HFFc6 (cell line): ENCODE measurements at regions not wholly inside any gene's neighbourhood (a gene's known extent, or its start where the extent isn't known, plus 50 kb on each side); places are given as distances from the start of the nearest gene placed in this dataset.

Experiments used
- DNase-seq: peaks from one replicate; pipeline ENCODE4 v3.0.0-alpha.2; 2018
- H3K27ac Mint-ChIP-seq: 2 replicates; pipeline ENCODE4 v1.8.0; 2020; ENCODE audit warnings: mild to moderate bottlenecking, mixed read lengths
- H3K27me3 Mint-ChIP-seq: 2 replicates; pipeline ENCODE4 v1.8.0; 2021; ENCODE audit warnings: mild to moderate bottlenecking, moderate library complexity, mixed read lengths; ENCODE audit not compliant: insufficient read depth
- H3K36me3 Mint-ChIP-seq: 2 replicates; pipeline ENCODE4 v1.8.0; 2021; ENCODE audit warnings: low read depth, mixed read lengths
- H3K4me1 Mint-ChIP-seq: 2 replicates; pipeline ENCODE4 v1.8.0; 2020; ENCODE audit warnings: low read depth, mixed read lengths
- H3K4me3 Mint-ChIP-seq: 2 replicates; pipeline ENCODE4 v1.8.0; 2020; ENCODE audit warnings: mild to moderate bottlenecking, moderate library complexity, mixed read lengths
- H3K9me3 Mint-ChIP-seq: 2 replicates; pipeline ENCODE4 v1.8.0; 2020; ENCODE audit warnings: mild to moderate bottlenecking, mixed read lengths
- TF ChIP-seq, protein P1 (sequence below): fragments of 200-600 bp; sonication (generic); IDR thresholded peaks from 2 replicates; pipeline ENCODE4 v1.5.0; 2021; ENCODE audit warnings: antibody characterized with exemption, mild to moderate bottlenecking

GRCh38 chr12:124466216-124467128 lies 100.9 kb downstream of the NCOR2 start:
- H3K27ac Mint-ChIP-seq: no peak overlapping the region; the same call in 1 of the 2 replicates
- peaks cover 17% of the 10 kb centered on the region for H3K9me3 Mint-ChIP-seq
- DNase-seq: peak; percentile 13
- TF ChIP-seq, protein P1, sequence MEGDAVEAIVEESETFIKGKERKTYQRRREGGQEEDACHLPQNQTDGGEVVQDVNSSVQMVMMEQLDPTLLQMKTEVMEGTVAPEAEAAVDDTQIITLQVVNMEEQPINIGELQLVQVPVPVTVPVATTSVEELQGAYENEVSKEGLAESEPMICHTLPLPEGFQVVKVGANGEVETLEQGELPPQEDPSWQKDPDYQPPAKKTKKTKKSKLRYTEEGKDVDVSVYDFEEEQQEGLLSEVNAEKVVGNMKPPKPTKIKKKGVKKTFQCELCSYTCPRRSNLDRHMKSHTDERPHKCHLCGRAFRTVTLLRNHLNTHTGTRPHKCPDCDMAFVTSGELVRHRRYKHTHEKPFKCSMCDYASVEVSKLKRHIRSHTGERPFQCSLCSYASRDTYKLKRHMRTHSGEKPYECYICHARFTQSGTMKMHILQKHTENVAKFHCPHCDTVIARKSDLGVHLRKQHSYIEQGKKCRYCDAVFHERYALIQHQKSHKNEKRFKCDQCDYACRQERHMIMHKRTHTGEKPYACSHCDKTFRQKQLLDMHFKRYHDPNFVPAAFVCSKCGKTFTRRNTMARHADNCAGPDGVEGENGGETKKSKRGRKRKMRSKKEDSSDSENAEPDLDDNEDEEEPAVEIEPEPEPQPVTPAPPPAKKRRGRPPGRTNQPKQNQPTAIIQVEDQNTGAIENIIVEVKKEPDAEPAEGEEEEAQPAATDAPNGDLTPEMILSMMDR: peak; percentile 30; the same call in 1 of the 2 replicates
- peaks cover 49% of the 10 kb centered on the region for H3K36me3 Mint-ChIP-seq
- no peak overlapping the region; the same call in 1 of the 2 replicates for H3K4me3 Mint-ChIP-seq
- peaks cover 28% of the 10 kb centered on the region for H3K4me1 Mint-ChIP-seq
- H3K27me3 Mint-ChIP-seq: peaks cover 6% of the 10 kb centered on the region

DNA sequence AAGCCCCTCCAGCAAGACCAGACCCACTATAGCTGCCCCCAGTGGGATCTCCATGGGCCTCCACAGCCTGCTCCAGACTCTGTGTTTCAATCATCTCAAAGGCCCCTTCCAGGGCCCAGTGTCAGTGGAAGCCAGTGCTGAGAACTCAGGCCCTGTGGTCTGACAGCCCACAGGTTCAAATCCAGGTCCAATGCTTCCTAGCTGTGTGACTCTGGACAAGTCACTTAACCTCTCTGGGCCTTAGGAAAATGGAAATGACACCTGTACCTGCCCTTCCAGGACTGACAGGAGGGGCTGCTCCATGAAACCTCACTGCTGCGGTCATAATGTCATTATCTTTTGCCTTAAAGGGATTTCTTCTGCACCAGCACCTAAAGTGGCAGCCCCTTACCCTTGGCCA lies 101.9 kb downstream of the NCOR2 start:
- peaks cover 17% of the 10 kb centered on the region for H3K9me3 Mint-ChIP-seq

DNA sequence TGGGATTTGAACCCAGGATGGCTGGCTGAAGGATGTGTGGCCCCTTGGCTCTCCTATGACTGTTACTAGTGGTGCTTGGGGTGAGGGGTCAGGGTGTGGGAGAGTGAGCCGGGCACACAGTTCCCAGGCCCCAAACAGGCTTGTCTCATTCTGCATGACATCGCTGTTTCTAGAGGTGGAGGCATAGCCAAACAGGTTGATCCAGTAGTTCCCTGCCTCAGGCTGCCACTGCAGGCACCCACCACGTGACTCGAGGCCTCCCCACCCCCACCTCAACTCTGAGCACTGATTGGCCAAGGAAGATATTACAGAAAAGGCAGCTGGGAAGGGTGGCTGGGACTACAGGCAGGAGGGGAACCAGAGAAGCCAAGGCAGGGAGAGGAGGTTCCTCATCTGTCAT lies 102.6 kb downstream of the NCOR2 start:
- Mint-ChIP-seq H3K27ac (no peak overlapping the region), H3K9me3 (peaks cover 17% of the 10 kb centered on the region), H3K4me3 (no peak overlapping the region), H3K36me3 (peaks cover 40% of the 10 kb centered on the region), H3K27me3 (peaks cover 4% of the 10 kb centered on the region; the same call in 1 of the 2 replicates), H3K4me1 (peaks cover 28% of the 10 kb centered on the region)
- TF ChIP-seq, protein P1: no peak
- no peak for DNase-seq

More for the DNA sequence above, 101.9 kb downstream of the NCOR2 start:
- H3K27ac Mint-ChIP-seq: no peak overlapping the region
- H3K4me1 Mint-ChIP-seq: peaks cover 28% of the 10 kb centered on the region
- no peak for DNase-seq
- H3K36me3 Mint-ChIP-seq: peaks cover 43% of the 10 kb centered on the region
- H3K4me3 Mint-ChIP-seq: no peak overlapping the region
- peaks cover 4% of the 10 kb centered on the region; the same call in 1 of the 2 replicates for H3K27me3 Mint-ChIP-seq
- TF ChIP-seq, protein P1: no peak

DNA sequence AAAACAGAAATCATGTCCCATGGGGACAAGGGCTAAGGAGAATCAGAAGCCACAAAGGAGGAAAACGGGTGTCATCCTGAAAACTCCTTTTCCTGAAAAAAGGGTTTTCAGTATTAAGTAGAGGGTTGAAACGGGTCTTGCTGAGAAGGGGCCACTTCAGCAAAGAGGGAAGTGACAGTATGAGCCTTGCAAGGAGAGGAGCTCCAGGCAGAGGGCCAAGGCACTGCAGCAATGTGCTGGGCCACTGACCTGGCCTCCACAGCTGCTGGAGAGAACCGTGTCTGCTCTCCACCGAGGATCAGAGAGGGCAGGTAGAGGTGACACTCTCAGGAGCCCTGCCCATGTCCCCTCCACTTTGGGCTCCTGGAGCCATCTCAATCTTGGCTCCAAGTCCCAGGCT lies 103.3 kb downstream of the NCOR2 start:
- DNase-seq: no peak
- Mint-ChIP-seq H3K4me1 (peaks cover 28% of the 10 kb centered on the region), H3K36me3 (peaks cover 40% of the 10 kb centered on the region), H3K27ac (no peak overlapping the region), H3K9me3 (peaks cover 11% of the 10 kb centered on the region), H3K27me3 (peaks cover 4% of the 10 kb centered on the region; the same call in 1 of the 2 replicates), H3K4me3 (no peak overlapping the region; the same call in 1 of the 2 replicates)
- TF ChIP-seq, protein P1: no peak

DNA sequence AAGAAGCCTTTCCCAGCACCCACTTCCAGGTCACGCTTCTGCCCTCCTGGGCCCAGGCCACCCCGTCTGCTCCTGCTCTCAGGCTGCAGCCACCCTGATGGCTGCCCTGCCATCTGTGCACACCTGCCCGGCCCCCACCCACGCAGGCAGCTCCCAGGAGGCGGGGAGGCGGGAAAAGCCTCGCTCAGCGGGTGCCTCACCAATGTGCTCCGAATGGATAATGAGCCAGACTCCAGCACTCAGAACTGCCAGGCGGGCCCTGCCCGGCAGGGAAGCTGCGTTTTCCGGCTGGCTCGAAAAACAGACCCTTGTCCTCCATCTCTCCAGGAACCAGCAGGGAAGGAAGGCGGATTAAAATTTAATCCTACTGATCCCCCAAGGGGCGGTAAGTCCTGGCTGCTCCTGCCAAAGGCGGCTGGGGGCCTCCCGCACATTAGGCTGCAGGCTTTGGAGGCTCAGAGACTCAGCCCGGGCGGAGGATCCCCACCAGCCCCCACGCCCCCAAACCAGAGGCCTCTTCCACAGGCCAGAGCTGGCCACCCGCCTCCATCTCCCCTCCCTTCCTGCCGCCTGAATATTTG lies 104.0 kb downstream of the NCOR2 start:
- Mint-ChIP-seq H3K27ac (no peak overlapping the region), H3K36me3 (peaks cover 41% of the 10 kb centered on the region), H3K9me3 (peaks cover 9% of the 10 kb centered on the region), H3K4me3 (no peak overlapping the region), H3K4me1 (peaks cover 29% of the 10 kb centered on the region), H3K27me3 (peaks cover 4% of the 10 kb centered on the region)
- no peak for DNase-seq
- TF ChIP-seq, protein P1: no peak
